SH-SY5Y (cell line): ENCODE measurements at regions not wholly inside any gene's neighbourhood (a gene's known extent, or its start where the extent isn't known, plus 50 kb on each side); places are given as distances from the start of the nearest gene placed in this dataset.

Experiments used
- GATA2 ChIP-seq: IDR thresholded peaks from 2 replicates; pipeline ENCODE4 v1.6.1; 2011; ENCODE audit warnings: mild to moderate bottlenecking, low read depth, low read length
- GATA3 ChIP-seq: IDR thresholded peaks from 2 replicates; pipeline ENCODE4 v1.6.1; 2011; ENCODE audit warnings: low read depth, mild to moderate bottlenecking, low read length, moderate library complexity

DNA sequence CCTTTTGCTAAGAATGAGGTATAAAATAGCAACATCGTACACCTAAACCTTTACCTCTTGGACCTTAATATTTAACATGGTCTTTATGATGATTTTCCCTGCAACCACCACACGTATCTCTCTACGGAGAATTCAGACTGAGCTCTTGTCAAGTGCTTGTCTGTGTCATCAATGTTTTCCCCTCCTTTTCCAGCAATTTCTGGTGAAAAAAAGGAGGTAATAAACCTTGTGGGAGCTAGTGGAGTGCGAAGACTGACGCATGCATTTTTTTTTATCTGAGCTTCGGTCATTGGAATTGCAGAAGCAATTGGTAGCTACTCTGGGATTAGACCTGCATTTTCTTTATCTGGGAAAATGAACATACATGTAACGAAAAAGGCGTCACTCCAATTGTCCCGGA lies 527.6 kb downstream of the TMEM114 start:
- no peak for TF ChIP-seq GATA2
- TF ChIP-seq GATA3, result no peak
